ENCODE measurements at regions not wholly inside any gene's neighbourhood (a gene's known extent, or its start where the extent isn't known, plus 50 kb on each side); places are given as distances from the start of the nearest gene placed in this dataset.

DNA sequence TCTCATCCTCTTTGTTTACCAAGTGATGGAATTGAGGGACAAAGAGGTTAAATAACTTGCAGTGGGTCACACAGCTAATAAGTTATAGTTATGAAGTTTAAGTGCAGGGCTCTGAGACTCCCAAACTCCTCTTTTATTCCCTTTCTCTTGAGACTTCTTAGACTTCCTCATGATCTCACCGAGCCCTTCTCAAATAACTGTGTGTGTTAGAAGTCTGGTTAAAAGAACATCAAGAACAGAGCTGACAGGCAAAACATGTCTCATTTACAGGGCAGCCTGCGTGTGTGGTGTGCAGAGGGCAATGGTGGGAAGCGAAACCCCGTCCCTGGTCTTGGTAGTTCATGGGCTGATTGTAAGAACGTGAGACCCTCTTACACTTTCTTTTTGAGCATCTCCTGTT lies 368.0 kb downstream of the SLC4A3 start:
- intact Hi-C loops (cut with DNase I, micrococcal nuclease), result no loop called here
- H3K4me1 ChIP-seq (ENCODE audit: insufficient read depth, low read length), result no peaks in the 10 kb centered on the region
- H3K9me3 ChIP-seq (ENCODE audit: control insufficient read depth in 1 of 2, insufficient read depth in 1 of 2, low read length in 2 of 2), result peaks cover 0 to 6% of the 10 kb centered on the region in 2 experiments
- TF ChIP-seq, protein P1, sequence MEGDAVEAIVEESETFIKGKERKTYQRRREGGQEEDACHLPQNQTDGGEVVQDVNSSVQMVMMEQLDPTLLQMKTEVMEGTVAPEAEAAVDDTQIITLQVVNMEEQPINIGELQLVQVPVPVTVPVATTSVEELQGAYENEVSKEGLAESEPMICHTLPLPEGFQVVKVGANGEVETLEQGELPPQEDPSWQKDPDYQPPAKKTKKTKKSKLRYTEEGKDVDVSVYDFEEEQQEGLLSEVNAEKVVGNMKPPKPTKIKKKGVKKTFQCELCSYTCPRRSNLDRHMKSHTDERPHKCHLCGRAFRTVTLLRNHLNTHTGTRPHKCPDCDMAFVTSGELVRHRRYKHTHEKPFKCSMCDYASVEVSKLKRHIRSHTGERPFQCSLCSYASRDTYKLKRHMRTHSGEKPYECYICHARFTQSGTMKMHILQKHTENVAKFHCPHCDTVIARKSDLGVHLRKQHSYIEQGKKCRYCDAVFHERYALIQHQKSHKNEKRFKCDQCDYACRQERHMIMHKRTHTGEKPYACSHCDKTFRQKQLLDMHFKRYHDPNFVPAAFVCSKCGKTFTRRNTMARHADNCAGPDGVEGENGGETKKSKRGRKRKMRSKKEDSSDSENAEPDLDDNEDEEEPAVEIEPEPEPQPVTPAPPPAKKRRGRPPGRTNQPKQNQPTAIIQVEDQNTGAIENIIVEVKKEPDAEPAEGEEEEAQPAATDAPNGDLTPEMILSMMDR (IDR thresholded peaks at IDR 0.05), result no peak
- no peaks in the 10 kb centered on the region for H3K4me1 Mint-ChIP-seq (ENCODE audit: low read depth)
- peaks cover 0 to 2% of the 10 kb centered on the region in 2 experiments for H3K27me3 ChIP-seq (ENCODE audit: control insufficient read depth in 1 of 2, insufficient read depth in 2 of 2, low read length in 2 of 2)
- no peaks in the 10 kb centered on the region for H3K36me3 ChIP-seq (ENCODE audit: insufficient read depth, low read length)
- ChIA-PET POLR2A (no interaction called here), CTCF (no interaction called here)
- H3K4me3 Mint-ChIP-seq, result no peak overlapping the region
- H3K4me3 ChIP-seq (ENCODE audit: low read length), result no peak overlapping the region
- no peak for ATAC-seq (ENCODE audit: poor library complexity)
- no peaks in the 10 kb centered on the region for H3K36me3 Mint-ChIP-seq (ENCODE audit: low read depth)
- H3K9me3 Mint-ChIP-seq, result no peaks in the 10 kb centered on the region
- peaks cover 11% of the 10 kb centered on the region for H3K27me3 Mint-ChIP-seq
- DNase-seq, result no peak
- H3K27ac Mint-ChIP-seq, result no peak overlapping the region
- no peak overlapping the region for H3K27ac ChIP-seq (ENCODE audit: low read depth in 1 of 2, low read length in 2 of 2)

- no peaks in the 10 kb centered on the region for H3K36me3 ChIP-seq (ENCODE audit: insufficient read depth, low read length)
- no peak overlapping the region for H3K27ac Mint-ChIP-seq
- H3K27ac ChIP-seq (ENCODE audit: low read depth in 1 of 2, low read length in 2 of 2), result no peak overlapping the region
- DNase-seq, result no peak
- intact Hi-C loops (cut with DNase I, micrococcal nuclease), result no loop called here
- ATAC-seq (ENCODE audit: poor library complexity), result no peak
- H3K27me3 ChIP-seq (ENCODE audit: control insufficient read depth in 1 of 2, insufficient read depth in 2 of 2, low read length in 2 of 2), result peaks cover 0 to 2% of the 10 kb centered on the region in 2 experiments
- peaks cover 11% of the 10 kb centered on the region for H3K27me3 Mint-ChIP-seq
- CTCF ChIA-PET, result no interaction called here
- no peaks in the 10 kb centered on the region for H3K4me1 ChIP-seq (ENCODE audit: insufficient read depth, low read length)
- H3K9me3 ChIP-seq (ENCODE audit: control insufficient read depth in 1 of 2, insufficient read depth in 1 of 2, low read length in 2 of 2), result peaks cover 0 to 6% of the 10 kb centered on the region in 2 experiments
- H3K4me3 Mint-ChIP-seq, result no peak overlapping the region
- no peak overlapping the region for H3K4me3 ChIP-seq (ENCODE audit: low read length)
- H3K9me3 Mint-ChIP-seq, result no peaks in the 10 kb centered on the region
- H3K36me3 Mint-ChIP-seq (ENCODE audit: low read depth), result no peaks in the 10 kb centered on the region
- POLR2A ChIA-PET, result no interaction called here
- no peaks in the 10 kb centered on the region for H3K4me1 Mint-ChIP-seq (ENCODE audit: low read depth)
- TF ChIP-seq, protein P1 (IDR thresholded peaks at IDR 0.05), result no peak
These were observed 368.7 kb downstream of the SLC4A3 start for GRCh38 chr2:219995991-219996765.

DNA sequence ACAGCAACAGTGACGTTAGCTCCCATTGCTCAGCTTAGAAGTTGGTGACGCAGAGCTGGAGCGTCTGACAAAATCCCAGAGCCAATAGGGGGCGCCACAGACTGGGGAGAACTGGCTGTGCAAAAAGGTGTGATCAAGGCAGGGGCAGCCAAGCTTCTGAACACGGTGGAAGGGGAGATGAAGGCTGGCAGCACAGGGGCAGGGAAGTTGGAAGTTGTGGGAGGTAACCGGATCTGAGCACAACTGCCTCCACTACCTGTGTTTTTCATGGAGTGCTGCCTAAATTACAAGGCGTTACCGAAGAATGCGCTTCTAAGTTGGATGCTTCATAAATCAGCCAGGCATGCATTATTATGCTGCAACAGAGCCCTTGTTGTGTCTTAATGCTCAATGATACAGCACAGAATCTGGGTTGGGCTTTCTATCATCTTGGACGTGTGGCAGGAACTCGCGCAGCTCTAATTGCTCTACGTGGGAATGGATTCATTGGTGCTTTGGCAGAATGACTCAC lies 370.0 kb downstream of the SLC4A3 start:
- Histone ChIP-seq H3K4me3 (ENCODE audit: low read length) (no peak overlapping the region), H3K4me1 (ENCODE audit: insufficient read depth, low read length) (no peaks in the 10 kb centered on the region), H3K27me3 (ENCODE audit: control insufficient read depth in 1 of 2, insufficient read depth in 2 of 2, low read length in 2 of 2) (peaks cover 0 to 2% of the 10 kb centered on the region in 2 experiments), H3K27ac (ENCODE audit: low read depth in 1 of 2, low read length in 2 of 2) (no peak overlapping the region), H3K36me3 (ENCODE audit: insufficient read depth, low read length) (no peaks in the 10 kb centered on the region), H3K9me3 (ENCODE audit: control insufficient read depth in 1 of 2, insufficient read depth in 1 of 2, low read length in 2 of 2) (peaks cover 0 to 6% of the 10 kb centered on the region in 2 experiments)
- no peak for ATAC-seq (ENCODE audit: poor library complexity)
- DNase-seq, result peak in 1 of 14 experiments; percentile 3
- TF ChIP-seq, protein P1 (IDR thresholded peaks at IDR 0.05), result no peak
- CTCF ChIA-PET, result interaction anchor here (0.5 kb wide), 1 partner anchor 17 kb away, joined by 3 read pairs; no protein-coding TSS in a partner anchor
- Mint-ChIP-seq H3K36me3 (ENCODE audit: low read depth) (no peaks in the 10 kb centered on the region), H3K9me3 (no peaks in the 10 kb centered on the region), H3K4me1 (ENCODE audit: low read depth) (no peaks in the 10 kb centered on the region), H3K27me3 (peaks cover 11% of the 10 kb centered on the region), H3K4me3 (no peak overlapping the region), H3K27ac (no peak overlapping the region)
- intact Hi-C loops (cut with DNase I, micrococcal nuclease), result no loop called here
- POLR2A ChIA-PET, result no interaction called here
